HG03159 (cell line): ENCODE measurements at regions not wholly inside any gene's neighbourhood (a gene's known extent, or its start where the extent isn't known, plus 50 kb on each side); places are given as distances from the start of the nearest gene placed in this dataset.

Experiments used
- ATAC-seq: cut with Tn5 transposase; IDR thresholded peaks from one replicate; pipeline ENCODE4 v1.9.1; 2021; ENCODE audit warnings: mild to moderate bottlenecking, moderate library complexity; ENCODE audit not compliant: unreplicated experiment

GRCh38 chr13:48146122-48146521 lies 51.2 kb upstream of the MED4 start:
- no peak for ATAC-seq
